GM13976 (cell line): ENCODE measurements at regions not wholly inside any gene's neighbourhood (a gene's known extent, or its start where the extent isn't known, plus 50 kb on each side); places are given as distances from the start of the nearest gene placed in this dataset.

Experiments
- DNase-seq: peaks from one replicate; pipeline ENCODE4 v3.0.0; 2012; ENCODE audit warnings: low spot score
- CTCF ChIP-seq: IDR thresholded peaks from 2 replicates; pipeline ENCODE4 v1.5.1; 2012; ENCODE audit warnings: borderline replicate concordance, mild to moderate bottlenecking; ENCODE audit not compliant: insufficient read depth; ENCODE audit errors: extremely low read depth, missing control alignments, control extremely low read depth
- in situ Hi-C: fragments of 300-500 bp; cut with MboI; formaldehyde crosslinking; loops from one replicate; pipeline ENCODE4 v1.12.0; 2022; ENCODE audit warnings: low sequenced_read_pairs, mixed read lengths, inconsistent platforms; ENCODE audit not compliant: unreplicated experiment

GRCh38 chr17:12568358-12569251 lies 97.1 kb upstream of the MYOCD start:
- TF ChIP-seq CTCF: no peak
- in situ Hi-C loops: no loop called here
- no peak for DNase-seq

GRCh38 chr17:12571606-12572005 lies 94.1 kb upstream of the MYOCD start:
- no peak for DNase-seq
- in situ Hi-C loops: no loop called here
- no peak for TF ChIP-seq CTCF

GRCh38 chr17:12574525-12574924 lies 91.2 kb upstream of the MYOCD start:
- in situ Hi-C loops: no loop called here
- TF ChIP-seq CTCF: no peak
- DNase-seq: no peak

- in situ Hi-C loops: no loop called here
- TF ChIP-seq CTCF: no peak
- DNase-seq: no peak
These were observed 90.0 kb upstream of the MYOCD start for GRCh38 chr17:12575641-12576040.

- DNase-seq: no peak
- no peak for TF ChIP-seq CTCF
- in situ Hi-C loops: no loop called here
These were observed 86.4 kb upstream of the MYOCD start for GRCh38 chr17:12579288-12579687.

GRCh38 chr17:12580640-12581039 lies 85.0 kb upstream of the MYOCD start:
- no peak for TF ChIP-seq CTCF
- in situ Hi-C loops: no loop called here
- DNase-seq: no peak
